ENCODE measurements at regions not wholly inside any gene's neighbourhood (a gene's known extent, or its start where the extent isn't known, plus 50 kb on each side); places are given as distances from the start of the nearest gene placed in this dataset.

- no peak overlapping the region for H3K9ac ChIP-seq (ENCODE audit: insufficient read depth, low read length, poor library complexity, severe bottlenecking)
- no peaks in the 10 kb centered on the region for H3K27me3 ChIP-seq (ENCODE audit: control insufficient read depth in 2 of 2, insufficient read depth in 2 of 2, low read length in 2 of 2)
- H3K36me3 ChIP-seq (replicated peaks in 1 of 2; ENCODE audit: control insufficient read depth in 1 of 2, insufficient read depth in 2 of 2, low read length in 2 of 2), result no peaks in the 10 kb centered on the region
- no peak overlapping the region for H3K4me2 ChIP-seq (replicated peaks; ENCODE audit: extremely low read depth, low read length, poor library complexity, severe bottlenecking)
- no CpG with 5 or more reads among the region's 1 CpG for WGBS (ENCODE audit: insufficient coverage)
- H3K79me2 ChIP-seq (ENCODE audit: insufficient read depth, low read length), result no peaks in the 10 kb centered on the region
- intact Hi-C loops (cut with micrococcal nuclease), result no loop called here
- no peak for TF ChIP-seq CTCF (IDR thresholded peaks at IDR 0.05)
- Mint-ChIP-seq H3K4me3 (no peak overlapping the region), H3K9me3 (peaks cover 0 to 3% (median 0%) of the 10 kb centered on the region in 7 donors), H3K4me1 (no peaks in the 10 kb centered on the region), H3K27me3 (ENCODE audit: low read depth in 3 of 3) (no peaks in the 10 kb centered on the region), H3K36me3 (no peaks in the 10 kb centered on the region), H3K27ac (no peak overlapping the region)
- H3K4me1 ChIP-seq (ENCODE audit: control insufficient read depth in 1 of 2, insufficient read depth in 2 of 2, low read length in 2 of 2), result no peaks in the 10 kb centered on the region
- DNase-seq, result no peak
- no peak overlapping the region for H3K27ac ChIP-seq (ENCODE audit: low read depth in 1 of 2, low read length in 2 of 2)
- H2AFZ ChIP-seq (ENCODE audit: insufficient read depth, low read depth, low read length, poor library complexity, severe bottlenecking), result no peak overlapping the region
- no peak overlapping the region for H3K4me3 ChIP-seq (replicated peaks in 1 of 3; ENCODE audit: low read depth in 2 of 3, low read length in 3 of 3)
- no peaks in the 10 kb centered on the region for H4K20me1 ChIP-seq (ENCODE audit: insufficient read depth, low read length)
- no peaks in the 10 kb centered on the region for H3K9me3 ChIP-seq (replicated peaks in 1 of 2; ENCODE audit: control insufficient read depth in 1 of 2, insufficient read depth in 1 of 2, low read length in 2 of 2)
These were observed 261.2 kb upstream of the ANKRD50 start for GRCh38 chr4:124973716-124974115.

- H3K9ac ChIP-seq (ENCODE audit: insufficient read depth, low read length, poor library complexity, severe bottlenecking), result no peak overlapping the region
- intact Hi-C loops (cut with micrococcal nuclease), result no loop called here
- no peaks in the 10 kb centered on the region for H3K36me3 Mint-ChIP-seq
- no peaks in the 10 kb centered on the region for H3K27me3 ChIP-seq (ENCODE audit: control insufficient read depth in 2 of 2, insufficient read depth in 2 of 2, low read length in 2 of 2)
- H3K9me3 Mint-ChIP-seq, result peaks cover 0 to 3% (median 0%) of the 10 kb centered on the region in 7 donors
- H3K27ac Mint-ChIP-seq, result no peak overlapping the region
- H3K9me3 ChIP-seq (replicated peaks in 1 of 2; ENCODE audit: control insufficient read depth in 1 of 2, insufficient read depth in 1 of 2, low read length in 2 of 2), result no peaks in the 10 kb centered on the region
- H3K4me1 Mint-ChIP-seq, result no peaks in the 10 kb centered on the region
- no peaks in the 10 kb centered on the region for H3K36me3 ChIP-seq (replicated peaks in 1 of 2; ENCODE audit: control insufficient read depth in 1 of 2, insufficient read depth in 2 of 2, low read length in 2 of 2)
- no peak overlapping the region for H3K4me3 ChIP-seq (replicated peaks in 1 of 3; ENCODE audit: low read depth in 2 of 3, low read length in 3 of 3)
- no peaks in the 10 kb centered on the region for H4K20me1 ChIP-seq (ENCODE audit: insufficient read depth, low read length)
- no peak for DNase-seq
- H3K27me3 Mint-ChIP-seq (ENCODE audit: low read depth in 3 of 3), result no peaks in the 10 kb centered on the region
- no peak overlapping the region for H3K27ac ChIP-seq (ENCODE audit: low read depth in 1 of 2, low read length in 2 of 2)
- no peaks in the 10 kb centered on the region for H3K4me1 ChIP-seq (ENCODE audit: control insufficient read depth in 1 of 2, insufficient read depth in 2 of 2, low read length in 2 of 2)
- H2AFZ ChIP-seq (ENCODE audit: insufficient read depth, low read depth, low read length, poor library complexity, severe bottlenecking), result no peak overlapping the region
- no peaks in the 10 kb centered on the region for H3K79me2 ChIP-seq (ENCODE audit: insufficient read depth, low read length)
- no peak overlapping the region for H3K4me2 ChIP-seq (replicated peaks; ENCODE audit: extremely low read depth, low read length, poor library complexity, severe bottlenecking)
- WGBS (ENCODE audit: insufficient coverage), result no CpG with 5 or more reads among the region's 2 CpGs
- H3K4me3 Mint-ChIP-seq, result no peak overlapping the region
- TF ChIP-seq CTCF (IDR thresholded peaks at IDR 0.05), result no peak
These were observed 257.5 kb upstream of the ANKRD50 start for GRCh38 chr4:124970011-124970410.
